ENCODE measurements at regions not wholly inside any gene's neighbourhood (a gene's known extent, or its start where the extent isn't known, plus 50 kb on each side); places are given as distances from the start of the nearest gene placed in this dataset.

GRCh38 chr4:30817447-30817846, 97.3 kb downstream of the PCDH7 start:
- H3K27me3 ChIP-seq (ENCODE audit: control insufficient read depth in 1 of 2, insufficient read depth in 2 of 2, low read length in 2 of 2) = no peaks in the 10 kb centered on the region
- H3K4me1 ChIP-seq (ENCODE audit: control insufficient read depth in 2 of 2, insufficient read depth in 2 of 2, low read length in 1 of 2) = no peaks in the 10 kb centered on the region
- H3K36me3 ChIP-seq (ENCODE audit: control insufficient read depth in 2 of 2, insufficient read depth in 2 of 2, low read length in 1 of 2) = no peaks in the 10 kb centered on the region
- H3K27ac ChIP-seq (ENCODE audit: low read depth in 2 of 2, low read length in 1 of 2) = no peak overlapping the region
- H3K4me3 ChIP-seq (ENCODE audit: low read depth in 1 of 2, low read length in 2 of 2) = no peak overlapping the region
- 39 to 45% methylated on average over 1 of the region's 1 CpG for WGBS, 2 donors
- no peaks in the 10 kb centered on the region for H3K9me3 ChIP-seq (ENCODE audit: control insufficient read depth in 2 of 2, insufficient read depth in 1 of 2, low read depth in 1 of 2, low read length in 1 of 2)

GRCh38 chr4:30818541-30818940, 98.4 kb downstream of the PCDH7 start:
- H3K4me1 ChIP-seq (ENCODE audit: control insufficient read depth in 2 of 2, insufficient read depth in 2 of 2, low read length in 1 of 2) = no peaks in the 10 kb centered on the region
- no peaks in the 10 kb centered on the region for H3K36me3 ChIP-seq (ENCODE audit: control insufficient read depth in 2 of 2, insufficient read depth in 2 of 2, low read length in 1 of 2)
- H3K9me3 ChIP-seq (ENCODE audit: control insufficient read depth in 2 of 2, insufficient read depth in 1 of 2, low read depth in 1 of 2, low read length in 1 of 2) = no peaks in the 10 kb centered on the region

GRCh38 chr4:30821275-30821674, 101.1 kb downstream of the PCDH7 start:
- WGBS, 2 donors = 87 to 88% methylated on average over 4 of the region's 4 CpGs
- Histone ChIP-seq H3K27me3 (ENCODE audit: control insufficient read depth in 1 of 2, insufficient read depth in 2 of 2, low read length in 2 of 2) (no peaks in the 10 kb centered on the region), H3K9me3 (ENCODE audit: control insufficient read depth in 2 of 2, insufficient read depth in 1 of 2, low read depth in 1 of 2, low read length in 1 of 2) (no peaks in the 10 kb centered on the region), H3K36me3 (ENCODE audit: control insufficient read depth in 2 of 2, insufficient read depth in 2 of 2, low read length in 1 of 2) (no peaks in the 10 kb centered on the region), H3K4me1 (ENCODE audit: control insufficient read depth in 2 of 2, insufficient read depth in 2 of 2, low read length in 1 of 2) (no peaks in the 10 kb centered on the region), H3K4me3 (ENCODE audit: low read depth in 1 of 2, low read length in 2 of 2) (no peak overlapping the region), H3K27ac (ENCODE audit: low read depth in 2 of 2, low read length in 1 of 2) (no peak overlapping the region)

More at GRCh38 chr4:30818541-30818940, 98.4 kb downstream of the PCDH7 start:
- Histone ChIP-seq H3K4me3 (ENCODE audit: low read depth in 1 of 2, low read length in 2 of 2) (no peak overlapping the region), H3K27ac (ENCODE audit: low read depth in 2 of 2, low read length in 1 of 2) (no peak overlapping the region), H3K27me3 (ENCODE audit: control insufficient read depth in 1 of 2, insufficient read depth in 2 of 2, low read length in 2 of 2) (no peaks in the 10 kb centered on the region)

GRCh38 chr4:30821859-30822612, 101.9 kb downstream of the PCDH7 start:
- Histone ChIP-seq H3K9me3 (ENCODE audit: control insufficient read depth in 2 of 2, insufficient read depth in 1 of 2, low read depth in 1 of 2, low read length in 1 of 2) (no peaks in the 10 kb centered on the region), H3K27me3 (ENCODE audit: control insufficient read depth in 1 of 2, insufficient read depth in 2 of 2, low read length in 2 of 2) (no peaks in the 10 kb centered on the region), H3K4me1 (ENCODE audit: control insufficient read depth in 2 of 2, insufficient read depth in 2 of 2, low read length in 1 of 2) (no peaks in the 10 kb centered on the region), H3K4me3 (ENCODE audit: low read depth in 1 of 2, low read length in 2 of 2) (no peak overlapping the region), H3K27ac (ENCODE audit: low read depth in 2 of 2, low read length in 1 of 2) (no peak overlapping the region), H3K36me3 (ENCODE audit: control insufficient read depth in 2 of 2, insufficient read depth in 2 of 2, low read length in 1 of 2) (no peaks in the 10 kb centered on the region)
- WGBS, 2 donors = 72 to 77% methylated on average over 12 of the region's 12 CpGs

- H3K4me3 ChIP-seq (ENCODE audit: low read depth in 1 of 2, low read length in 2 of 2) = no peak overlapping the region
- WGBS, 2 donors = 90 to 93% methylated on average over 10 of the region's 10 CpGs
- H3K27me3 ChIP-seq (ENCODE audit: control insufficient read depth in 1 of 2, insufficient read depth in 2 of 2, low read length in 2 of 2) = no peaks in the 10 kb centered on the region
- H3K27ac ChIP-seq (ENCODE audit: low read depth in 2 of 2, low read length in 1 of 2) = no peak overlapping the region
- H3K36me3 ChIP-seq (ENCODE audit: control insufficient read depth in 2 of 2, insufficient read depth in 2 of 2, low read length in 1 of 2) = no peaks in the 10 kb centered on the region
- H3K9me3 ChIP-seq (ENCODE audit: control insufficient read depth in 2 of 2, insufficient read depth in 1 of 2, low read depth in 1 of 2, low read length in 1 of 2) = no peaks in the 10 kb centered on the region
- no peaks in the 10 kb centered on the region for H3K4me1 ChIP-seq (ENCODE audit: control insufficient read depth in 2 of 2, insufficient read depth in 2 of 2, low read length in 1 of 2)
Measured at GRCh38 chr4:30822911-30823551, 102.9 kb downstream of the PCDH7 start.

GRCh38 chr4:30825008-30825770, 105.0 kb downstream of the PCDH7 start:
- Histone ChIP-seq H3K27me3 (ENCODE audit: control insufficient read depth in 1 of 2, insufficient read depth in 2 of 2, low read length in 2 of 2) (no peaks in the 10 kb centered on the region), H3K36me3 (ENCODE audit: control insufficient read depth in 2 of 2, insufficient read depth in 2 of 2, low read length in 1 of 2) (no peaks in the 10 kb centered on the region), H3K27ac (ENCODE audit: low read depth in 2 of 2, low read length in 1 of 2) (no peak overlapping the region), H3K9me3 (ENCODE audit: control insufficient read depth in 2 of 2, insufficient read depth in 1 of 2, low read depth in 1 of 2, low read length in 1 of 2) (no peaks in the 10 kb centered on the region), H3K4me3 (ENCODE audit: low read depth in 1 of 2, low read length in 2 of 2) (no peak overlapping the region), H3K4me1 (ENCODE audit: control insufficient read depth in 2 of 2, insufficient read depth in 2 of 2, low read length in 1 of 2) (no peaks in the 10 kb centered on the region)
- 92 to 96% methylated on average over 1 of the region's 1 CpG for WGBS, 2 donors

GRCh38 chr4:30828264-30828926, 108.2 kb downstream of the PCDH7 start:
- Histone ChIP-seq H3K4me1 (ENCODE audit: control insufficient read depth in 2 of 2, insufficient read depth in 2 of 2, low read length in 1 of 2) (no peaks in the 10 kb centered on the region), H3K36me3 (ENCODE audit: control insufficient read depth in 2 of 2, insufficient read depth in 2 of 2, low read length in 1 of 2) (no peaks in the 10 kb centered on the region), H3K9me3 (ENCODE audit: control insufficient read depth in 2 of 2, insufficient read depth in 1 of 2, low read depth in 1 of 2, low read length in 1 of 2) (no peaks in the 10 kb centered on the region), H3K27me3 (ENCODE audit: control insufficient read depth in 1 of 2, insufficient read depth in 2 of 2, low read length in 2 of 2) (no peaks in the 10 kb centered on the region), H3K4me3 (ENCODE audit: low read depth in 1 of 2, low read length in 2 of 2) (no peak overlapping the region), H3K27ac (ENCODE audit: low read depth in 2 of 2, low read length in 1 of 2) (no peak overlapping the region)
- 75 to 80% methylated on average over 5 of the region's 5 CpGs for WGBS, 2 donors

- Histone ChIP-seq H3K4me1 (ENCODE audit: control insufficient read depth in 2 of 2, insufficient read depth in 2 of 2, low read length in 1 of 2) (no peaks in the 10 kb centered on the region), H3K4me3 (ENCODE audit: low read depth in 1 of 2, low read length in 2 of 2) (no peak overlapping the region), H3K36me3 (ENCODE audit: control insufficient read depth in 2 of 2, insufficient read depth in 2 of 2, low read length in 1 of 2) (no peaks in the 10 kb centered on the region), H3K27me3 (ENCODE audit: control insufficient read depth in 1 of 2, insufficient read depth in 2 of 2, low read length in 2 of 2) (no peaks in the 10 kb centered on the region), H3K9me3 (ENCODE audit: control insufficient read depth in 2 of 2, insufficient read depth in 1 of 2, low read depth in 1 of 2, low read length in 1 of 2) (no peaks in the 10 kb centered on the region), H3K27ac (ENCODE audit: low read depth in 2 of 2, low read length in 1 of 2) (no peak overlapping the region)
- WGBS, 2 donors = 76 to 87% methylated on average over 2 of the region's 2 CpGs
Measured at GRCh38 chr4:30832639-30833038, 112.5 kb downstream of the PCDH7 start.

- H3K27ac ChIP-seq (ENCODE audit: low read depth in 2 of 2, low read length in 1 of 2) = no peak overlapping the region
- H3K27me3 ChIP-seq (ENCODE audit: control insufficient read depth in 1 of 2, insufficient read depth in 2 of 2, low read length in 2 of 2) = no peaks in the 10 kb centered on the region
- H3K36me3 ChIP-seq (ENCODE audit: control insufficient read depth in 2 of 2, insufficient read depth in 2 of 2, low read length in 1 of 2) = no peaks in the 10 kb centered on the region
- 65 to 78% methylated on average over 2 of the region's 2 CpGs for WGBS, 2 donors
- no peaks in the 10 kb centered on the region for H3K9me3 ChIP-seq (ENCODE audit: control insufficient read depth in 2 of 2, insufficient read depth in 1 of 2, low read depth in 1 of 2, low read length in 1 of 2)
- H3K4me3 ChIP-seq (ENCODE audit: low read depth in 1 of 2, low read length in 2 of 2) = no peak overlapping the region
- H3K4me1 ChIP-seq (ENCODE audit: control insufficient read depth in 2 of 2, insufficient read depth in 2 of 2, low read length in 1 of 2) = no peaks in the 10 kb centered on the region
Measured at GRCh38 chr4:30833206-30833605, 113.0 kb downstream of the PCDH7 start.

Data from esophagus (tissue), 2 donors.